GM18505 (cell line): ENCODE measurements at regions not wholly inside any gene's neighbourhood (a gene's known extent, or its start where the extent isn't known, plus 50 kb on each side); places are given as distances from the start of the nearest gene placed in this dataset.

Source experiments
- ATAC-seq: cut with Tn5 transposase; IDR thresholded peaks from one replicate; pipeline ENCODE4 v1.9.1; 2021; ENCODE audit not compliant: unreplicated experiment
- POLR2A ChIP-seq: IDR thresholded peaks from 4 replicates; pipeline ENCODE4 v1.6.1; 2011; ENCODE audit warnings: borderline replicate concordance; ENCODE audit not compliant: insufficient read depth, insufficient read length; ENCODE audit errors: extremely low read depth

GRCh38 chr5:142517840-142518239 is 168.1 kb downstream of the FGF1 start:
- TF ChIP-seq POLR2A, result no peak

GRCh38 chr5:142516732-142517131 is 169.2 kb downstream of the FGF1 start:
- ATAC-seq, result no peak
- TF ChIP-seq POLR2A, result no peak

More at GRCh38 chr5:142517840-142518239, 168.1 kb downstream of the FGF1 start:
- ATAC-seq, result no peak

GRCh38 chr5:142515036-142515435 is 170.9 kb downstream of the FGF1 start:
- TF ChIP-seq POLR2A, result no peak
- ATAC-seq, result no peak

- no peak for TF ChIP-seq POLR2A
- ATAC-seq, result no peak
Observed at GRCh38 chr5:142514196-142514595, 171.7 kb downstream of the FGF1 start.

GRCh38 chr5:142512043-142513042 is 173.5 kb downstream of the FGF1 start:
- no peak for ATAC-seq
- TF ChIP-seq POLR2A, result no peak

- no peak for ATAC-seq
Observed at GRCh38 chr5:142511358-142511757, 174.5 kb downstream of the FGF1 start.

GRCh38 chr5:142509026-142509425 is 176.9 kb downstream of the FGF1 start:
- no peak for TF ChIP-seq POLR2A
- ATAC-seq, result no peak

More at GRCh38 chr5:142511358-142511757, 174.5 kb downstream of the FGF1 start:
- TF ChIP-seq POLR2A, result no peak

- no peak for TF ChIP-seq POLR2A
- no peak for ATAC-seq
Observed at GRCh38 chr5:142508591-142508990, 177.3 kb downstream of the FGF1 start.

GRCh38 chr5:142507531-142508372 is 178.1 kb downstream of the FGF1 start:
- no peak for ATAC-seq
- no peak for TF ChIP-seq POLR2A

- ATAC-seq, result no peak
- TF ChIP-seq POLR2A, result no peak
Observed at GRCh38 chr5:142506756-142507155, 179.1 kb downstream of the FGF1 start.

- TF ChIP-seq POLR2A, result no peak
- no peak for ATAC-seq
Observed at GRCh38 chr5:142506046-142506445, 179.8 kb downstream of the FGF1 start.

- no peak for ATAC-seq
- no peak for TF ChIP-seq POLR2A
Observed at GRCh38 chr5:142501890-142502289, 177.1 kb upstream of the SPRY4 start.

- ATAC-seq, result no peak
- TF ChIP-seq POLR2A, result no peak
Observed at GRCh38 chr5:142500227-142500905, 175.5 kb upstream of the SPRY4 start.
